H54 (cell line): ENCODE measurements at regions not wholly inside any gene's neighbourhood (a gene's known extent, or its start where the extent isn't known, plus 50 kb on each side); places are given as distances from the start of the nearest gene placed in this dataset.
"Not testable (repeated sequence)": the region's sequence is repeated elsewhere in the genome, so short reads cannot be mapped to it uniquely, and the experiment has no call there.

Experiments
- DNase-seq: peaks from one replicate; pipeline ENCODE4 v3.0.0; 2011; ENCODE audit warnings: low spot score, mixed read lengths; ENCODE audit not compliant: insufficient read length
- FAIRE-seq: peaks from 3 replicates; lab custom pipeline; 2011; peaks lifted over from hg19 to GRCh38; lab: Jason Lieb, UNC
- POLR2A ChIP-seq: IDR thresholded peaks from 2 replicates; pipeline ENCODE4 v1.6.1; 2011; ENCODE audit warnings: low read depth, mild to moderate bottlenecking, low read length

- DNase-seq (no peak), FAIRE-seq (no peak)
- TF ChIP-seq POLR2A: no peak
Observed at GRCh38 chr4:55028196-55028595, 97.2 kb downstream of the KDR start.

GRCh38 chr4:55027596-55027995 is 97.8 kb downstream of the KDR start:
- no peak for DNase-seq
- TF ChIP-seq POLR2A: no peak
- no peak for FAIRE-seq

GRCh38 chr4:55025456-55025855 is 99.9 kb downstream of the KDR start:
- not testable (repeated sequence) for DNase-seq, FAIRE-seq

- FAIRE-seq: no peak
- no peak for TF ChIP-seq POLR2A
- DNase-seq: no peak
Observed at GRCh38 chr4:55023030-55023429, 102.4 kb downstream of the KDR start.

- FAIRE-seq (no peak), DNase-seq (no peak)
- no peak for TF ChIP-seq POLR2A
Observed at GRCh38 chr4:55021214-55021613, 104.2 kb downstream of the KDR start.

- TF ChIP-seq POLR2A: no peak
- DNase-seq (no peak), FAIRE-seq (no peak)
Observed at GRCh38 chr4:55020131-55020530, 105.3 kb downstream of the KDR start.

GRCh38 chr4:55018978-55019377 is 106.4 kb downstream of the KDR start:
- no peak for DNase-seq
- no peak for FAIRE-seq
- no peak for TF ChIP-seq POLR2A

GRCh38 chr4:55018521-55018920 is 106.9 kb downstream of the KDR start:
- no peak for DNase-seq
- TF ChIP-seq POLR2A: no peak
- no peak for FAIRE-seq

GRCh38 chr4:55017406-55017805 is 108.0 kb downstream of the KDR start:
- FAIRE-seq (no peak), DNase-seq (no peak)
- TF ChIP-seq POLR2A: no peak

- TF ChIP-seq POLR2A: no peak
- FAIRE-seq: no peak
Observed at GRCh38 chr4:55016131-55016530, 109.3 kb downstream of the KDR start.

GRCh38 chr4:55014876-55015275 is 110.5 kb downstream of the KDR start:
- no peak for FAIRE-seq
- TF ChIP-seq POLR2A: no peak
- DNase-seq: no peak

More at GRCh38 chr4:55016131-55016530, 109.3 kb downstream of the KDR start:
- DNase-seq: no peak

GRCh38 chr4:55013431-55013955 is 111.9 kb downstream of the KDR start:
- DNase-seq (no peak), FAIRE-seq (no peak)
- no peak for TF ChIP-seq POLR2A

GRCh38 chr4:55012363-55013230 is 112.8 kb downstream of the KDR start:
- no peak for FAIRE-seq
- no peak for DNase-seq
- no peak for TF ChIP-seq POLR2A

GRCh38 chr4:55011761-55012160 is 113.6 kb downstream of the KDR start:
- TF ChIP-seq POLR2A: no peak
- DNase-seq (no peak), FAIRE-seq (no peak)

GRCh38 chr4:55010550-55010949 is 114.8 kb downstream of the KDR start:
- TF ChIP-seq POLR2A: no peak
- FAIRE-seq (no peak), DNase-seq (no peak)
